BE2C (cell line): ENCODE measurements at regions not wholly inside any gene's neighbourhood (a gene's known extent, or its start where the extent isn't known, plus 50 kb on each side); places are given as distances from the start of the nearest gene placed in this dataset.

ENCODE experiments used
- DNase-seq: peaks from one replicate; pipeline ENCODE4 v3.0.0-alpha.2; 2020
- H3K27me3 ChIP-seq: fragments of 250-450 bp; sonication (Bioruptor Pico); 2 replicates; pipeline ENCODE4 v1.5.1; 2020; ENCODE audit warnings: mild to moderate bottlenecking
- H3K36me3 ChIP-seq: fragments of 250-450 bp; sonication (Bioruptor Pico); 2 replicates; pipeline ENCODE4 v1.5.1; 2020; ENCODE audit warnings: mild to moderate bottlenecking
- H3K4me1 ChIP-seq: fragments of 250-450 bp; sonication (Bioruptor Pico); 2 replicates; pipeline ENCODE4 v1.5.1; 2020
- H3K4me3 ChIP-seq: 2 replicates; pipeline ENCODE4 v1.5.1; 2011; ENCODE audit warnings: low read depth, low read length
- H3K9me3 ChIP-seq: fragments of 250-450 bp; sonication (Bioruptor Pico); 2 replicates; pipeline ENCODE4 v1.5.1; 2020
- TF ChIP-seq, protein P1 (sequence below): IDR thresholded peaks from 2 replicates; pipeline ENCODE4 v1.5.1; 2012; ENCODE audit warnings: mild to moderate bottlenecking, low read depth, low read length

DNA sequence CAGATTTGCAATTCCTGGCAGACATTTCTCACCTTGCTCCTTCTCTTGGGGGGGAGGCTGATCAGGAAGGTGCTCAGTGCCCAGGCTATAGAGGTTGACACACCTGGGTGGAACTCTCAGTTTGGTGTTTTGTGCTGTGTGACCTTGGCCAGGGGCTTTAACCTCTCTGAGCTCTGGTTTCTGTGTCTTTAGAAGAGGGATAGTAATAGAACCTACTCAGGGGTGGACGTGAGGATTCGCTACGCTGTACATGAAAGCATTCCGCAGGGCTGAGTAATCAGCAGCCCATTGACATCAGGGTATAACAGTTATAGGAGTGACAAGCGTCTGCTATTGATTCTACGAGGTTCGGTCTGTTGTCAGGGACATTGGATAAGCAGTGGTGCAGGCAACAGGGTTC is 98.1 kb downstream of the PHETA1 start:
- no peak for DNase-seq
- no peaks in the 10 kb centered on the region; the same call in 1 of the 2 replicates for H3K4me1 ChIP-seq
- H3K9me3 ChIP-seq = no peaks in the 10 kb centered on the region
- TF ChIP-seq, protein P1, sequence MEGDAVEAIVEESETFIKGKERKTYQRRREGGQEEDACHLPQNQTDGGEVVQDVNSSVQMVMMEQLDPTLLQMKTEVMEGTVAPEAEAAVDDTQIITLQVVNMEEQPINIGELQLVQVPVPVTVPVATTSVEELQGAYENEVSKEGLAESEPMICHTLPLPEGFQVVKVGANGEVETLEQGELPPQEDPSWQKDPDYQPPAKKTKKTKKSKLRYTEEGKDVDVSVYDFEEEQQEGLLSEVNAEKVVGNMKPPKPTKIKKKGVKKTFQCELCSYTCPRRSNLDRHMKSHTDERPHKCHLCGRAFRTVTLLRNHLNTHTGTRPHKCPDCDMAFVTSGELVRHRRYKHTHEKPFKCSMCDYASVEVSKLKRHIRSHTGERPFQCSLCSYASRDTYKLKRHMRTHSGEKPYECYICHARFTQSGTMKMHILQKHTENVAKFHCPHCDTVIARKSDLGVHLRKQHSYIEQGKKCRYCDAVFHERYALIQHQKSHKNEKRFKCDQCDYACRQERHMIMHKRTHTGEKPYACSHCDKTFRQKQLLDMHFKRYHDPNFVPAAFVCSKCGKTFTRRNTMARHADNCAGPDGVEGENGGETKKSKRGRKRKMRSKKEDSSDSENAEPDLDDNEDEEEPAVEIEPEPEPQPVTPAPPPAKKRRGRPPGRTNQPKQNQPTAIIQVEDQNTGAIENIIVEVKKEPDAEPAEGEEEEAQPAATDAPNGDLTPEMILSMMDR = no peak
- no peaks in the 10 kb centered on the region for H3K27me3 ChIP-seq
- no peaks in the 10 kb centered on the region for H3K36me3 ChIP-seq
- no peak overlapping the region for H3K4me3 ChIP-seq

DNA sequence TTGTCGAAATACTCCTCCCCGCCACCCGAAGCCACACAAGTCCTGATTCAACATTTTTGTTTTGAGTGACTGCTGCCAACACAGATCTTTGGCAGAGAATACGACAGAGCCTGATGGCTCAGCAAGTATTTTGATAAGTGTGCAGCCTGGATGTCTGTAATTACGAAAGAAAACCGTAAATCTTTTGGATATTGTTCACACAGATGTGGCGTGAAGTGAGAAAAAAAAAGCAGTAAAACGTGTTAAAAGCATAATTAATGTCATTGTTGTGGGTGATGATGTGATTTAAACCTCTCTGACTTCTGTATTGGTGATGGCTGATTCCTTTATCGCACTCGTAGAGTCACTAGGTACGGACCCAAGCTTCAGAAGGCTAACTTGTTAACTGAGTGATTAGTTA is 98.7 kb downstream of the PHETA1 start:
- Histone ChIP-seq H3K4me3 (no peak overlapping the region), H3K27me3 (no peaks in the 10 kb centered on the region), H3K36me3 (no peaks in the 10 kb centered on the region), H3K9me3 (no peaks in the 10 kb centered on the region), H3K4me1 (no peaks in the 10 kb centered on the region; the same call in 1 of the 2 replicates)
- DNase-seq = no peak
- TF ChIP-seq, protein P1 = no peak

DNA sequence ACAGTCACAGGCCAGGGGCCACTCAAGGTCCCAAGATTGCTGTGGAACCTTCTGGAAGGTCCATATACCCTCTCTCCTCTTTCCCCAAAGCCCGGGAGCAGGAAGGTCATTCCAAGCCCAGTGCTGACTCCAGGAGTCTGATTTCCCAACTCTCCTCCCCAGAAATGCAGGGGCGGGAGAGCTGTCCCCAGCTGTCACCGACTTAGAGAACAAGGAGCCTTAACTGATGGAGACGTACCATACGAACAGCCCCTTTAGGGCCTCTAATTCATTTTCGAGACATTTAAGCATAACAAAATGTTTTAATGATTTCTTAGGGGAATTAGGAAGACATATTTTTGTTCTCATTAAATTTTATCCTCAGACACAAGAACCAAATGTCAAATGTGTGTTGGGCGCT is 99.2 kb downstream of the PHETA1 start:
- no peaks in the 10 kb centered on the region; the same call in 1 of the 2 replicates for H3K4me1 ChIP-seq
- H3K36me3 ChIP-seq = no peaks in the 10 kb centered on the region
- no peak overlapping the region for H3K4me3 ChIP-seq
- TF ChIP-seq, protein P1 = no peak
- no peak for DNase-seq
- H3K27me3 ChIP-seq = no peaks in the 10 kb centered on the region
- no peaks in the 10 kb centered on the region for H3K9me3 ChIP-seq

DNA sequence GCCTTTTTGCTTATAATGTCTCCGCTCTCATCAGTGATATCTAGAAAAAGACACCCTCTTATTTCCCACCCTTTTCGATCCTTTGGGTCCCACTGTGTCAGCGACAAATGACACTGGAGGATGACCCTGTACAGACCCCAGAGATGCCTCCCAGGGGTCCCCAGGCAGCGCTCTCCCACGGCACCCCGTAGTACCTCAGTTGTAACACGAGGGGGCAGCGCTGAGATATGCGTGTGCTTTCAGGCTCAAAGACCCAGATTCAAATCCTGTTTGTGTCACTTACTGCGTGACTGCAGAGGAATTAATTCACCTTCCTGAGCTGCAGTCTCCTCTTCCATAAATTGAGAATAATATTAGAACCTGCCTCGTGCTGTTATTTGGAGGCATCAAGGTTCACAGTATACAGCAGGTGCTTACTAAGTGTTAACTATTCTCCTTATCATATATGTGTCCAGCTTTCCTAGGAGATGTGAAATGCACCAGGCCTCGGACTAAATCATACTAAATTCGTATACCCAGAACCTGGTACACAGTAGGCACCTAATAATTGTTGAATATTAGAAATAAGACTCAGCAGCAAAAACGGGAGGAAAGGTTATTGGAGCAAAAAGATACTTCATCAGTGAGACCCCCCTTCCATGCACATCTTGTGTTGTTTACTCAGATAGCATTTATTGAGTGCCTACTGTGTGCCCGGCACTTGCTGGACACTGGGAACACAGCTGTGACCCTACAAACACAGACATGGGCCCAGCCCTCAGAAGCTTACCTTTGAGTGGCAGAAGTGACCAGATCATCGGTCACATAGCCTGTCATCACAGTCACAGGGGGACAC is 99.9 kb downstream of the PHETA1 start:
- no peaks in the 10 kb centered on the region; the same call in 1 of the 2 replicates for H3K4me1 ChIP-seq
- TF ChIP-seq, protein P1 = peak; percentile 52
- no peaks in the 10 kb centered on the region for H3K9me3 ChIP-seq
- DNase-seq = no peak
- no peaks in the 10 kb centered on the region for H3K27me3 ChIP-seq
- no peak overlapping the region for H3K4me3 ChIP-seq
- H3K36me3 ChIP-seq = no peaks in the 10 kb centered on the region

DNA sequence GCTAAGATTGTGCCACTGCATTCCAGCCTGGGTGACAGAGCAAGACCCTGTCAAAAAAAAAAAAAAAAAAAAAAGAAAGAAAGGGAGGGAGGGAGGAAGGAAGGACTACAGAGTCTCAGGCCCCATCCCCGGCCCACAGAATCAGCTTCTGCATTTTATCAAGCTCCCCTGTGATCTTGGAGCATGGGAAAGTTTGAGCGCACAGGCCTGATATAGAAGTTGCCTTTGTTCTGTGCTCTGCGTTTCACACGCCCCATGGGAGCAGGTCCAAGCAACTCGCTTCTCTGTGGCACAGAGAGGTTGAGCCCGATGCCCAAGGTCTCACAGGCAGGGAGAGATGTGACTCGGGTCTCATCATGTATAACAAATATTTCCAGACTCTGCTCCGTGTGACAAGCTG is 101.8 kb downstream of the PHETA1 start:
- Histone ChIP-seq H3K4me1 (no peaks in the 10 kb centered on the region; the same call in 1 of the 2 replicates), H3K36me3 (no peaks in the 10 kb centered on the region), H3K27me3 (no peaks in the 10 kb centered on the region), H3K4me3 (no peak overlapping the region), H3K9me3 (no peaks in the 10 kb centered on the region)
- no peak for DNase-seq
- TF ChIP-seq, protein P1 = no peak
